ENCODE measurements at regions not wholly inside any gene's neighbourhood (a gene's known extent, or its start where the extent isn't known, plus 50 kb on each side); places are given as distances from the start of the nearest gene placed in this dataset.

GRCh38 chr2:226558418-226558817 is 241.2 kb downstream of the IRS1 start:
- POLR2A ChIA-PET, result interaction anchor here (0.5 kb wide), 1 partner anchor 19 kb away, joined by 5 read pairs; no protein-coding TSS in a partner anchor
- H3K4me1 Mint-ChIP-seq, result no peaks in the 10 kb centered on the region
- no peak for DNase-seq
- H3K36me3 Mint-ChIP-seq, result no peaks in the 10 kb centered on the region
- no peaks in the 10 kb centered on the region for H3K36me3 ChIP-seq (ENCODE audit: insufficient read depth, low read length)
- H3K9me3 Mint-ChIP-seq, result no peaks in the 10 kb centered on the region
- CTCF ChIA-PET, result no interaction called here
- no peaks in the 10 kb centered on the region for H3K27me3 ChIP-seq (ENCODE audit: insufficient read depth, low read length, poor library complexity, severe bottlenecking)
- no peaks in the 10 kb centered on the region for H3K4me1 ChIP-seq (ENCODE audit: insufficient read depth, low read length)
- H3K27ac ChIP-seq (ENCODE audit: low read depth, low read length), result no peak overlapping the region
- peaks cover 0 to 29% of the 10 kb centered on the region in 2 donors for H3K27me3 Mint-ChIP-seq
- H3K4me3 Mint-ChIP-seq, result no peak overlapping the region
- H3K4me3 ChIP-seq (ENCODE audit: low read length), result no peak overlapping the region
- H3K9me3 ChIP-seq (ENCODE audit: low read length), result no peaks in the 10 kb centered on the region
- no peak overlapping the region for H3K27ac Mint-ChIP-seq

- H3K9me3 Mint-ChIP-seq, result no peaks in the 10 kb centered on the region
- H3K36me3 ChIP-seq (ENCODE audit: insufficient read depth, low read length), result no peaks in the 10 kb centered on the region
- H3K27me3 ChIP-seq (ENCODE audit: insufficient read depth, low read length, poor library complexity, severe bottlenecking), result no peaks in the 10 kb centered on the region
- no peaks in the 10 kb centered on the region for H3K4me1 Mint-ChIP-seq
- H3K9me3 ChIP-seq (ENCODE audit: low read length), result no peaks in the 10 kb centered on the region
- POLR2A ChIA-PET, result no interaction called here
- no peaks in the 10 kb centered on the region for H3K4me1 ChIP-seq (ENCODE audit: insufficient read depth, low read length)
- DNase-seq, result no peak
- no peak overlapping the region for H3K4me3 ChIP-seq (ENCODE audit: low read length)
- H3K27ac Mint-ChIP-seq, result no peak overlapping the region
- H3K36me3 Mint-ChIP-seq, result no peaks in the 10 kb centered on the region
- CTCF ChIA-PET, result no interaction called here
- peaks cover 0 to 26% of the 10 kb centered on the region in 2 donors for H3K27me3 Mint-ChIP-seq
- no peak overlapping the region for H3K4me3 Mint-ChIP-seq
- no peak overlapping the region for H3K27ac ChIP-seq (ENCODE audit: low read depth, low read length)
Observed at GRCh38 chr2:226556050-226556449, 243.6 kb downstream of the IRS1 start.

GRCh38 chr2:226554701-226555100 is 244.9 kb downstream of the IRS1 start:
- Histone ChIP-seq H3K9me3 (ENCODE audit: low read length) (no peaks in the 10 kb centered on the region), H3K4me1 (ENCODE audit: insufficient read depth, low read length) (no peaks in the 10 kb centered on the region), H3K27me3 (ENCODE audit: insufficient read depth, low read length, poor library complexity, severe bottlenecking) (no peaks in the 10 kb centered on the region), H3K36me3 (ENCODE audit: insufficient read depth, low read length) (no peaks in the 10 kb centered on the region), H3K4me3 (ENCODE audit: low read length) (no peak overlapping the region), H3K27ac (ENCODE audit: low read depth, low read length) (no peak overlapping the region)
- Mint-ChIP-seq H3K36me3 (no peaks in the 10 kb centered on the region), H3K4me3 (no peak overlapping the region), H3K9me3 (no peaks in the 10 kb centered on the region), H3K4me1 (no peaks in the 10 kb centered on the region), H3K27me3 (peaks cover 3 to 22% of the 10 kb centered on the region in 2 donors), H3K27ac (no peak overlapping the region)
- ChIA-PET CTCF (no interaction called here), POLR2A (no interaction called here)
- no peak for DNase-seq

- H3K4me3 Mint-ChIP-seq, result no peak overlapping the region
- no peak overlapping the region for H3K27ac ChIP-seq (ENCODE audit: low read depth, low read length)
- no peaks in the 10 kb centered on the region for H3K9me3 Mint-ChIP-seq
- peaks cover 4 to 22% of the 10 kb centered on the region in 2 donors for H3K27me3 Mint-ChIP-seq
- no peaks in the 10 kb centered on the region for H3K9me3 ChIP-seq (ENCODE audit: low read length)
- DNase-seq, result no peak
- no peak overlapping the region for H3K4me3 ChIP-seq (ENCODE audit: low read length)
- no peaks in the 10 kb centered on the region for H3K36me3 Mint-ChIP-seq
- ChIA-PET CTCF (no interaction called here), POLR2A (no interaction called here)
- no peaks in the 10 kb centered on the region for H3K4me1 ChIP-seq (ENCODE audit: insufficient read depth, low read length)
- no peak overlapping the region for H3K27ac Mint-ChIP-seq
- H3K27me3 ChIP-seq (ENCODE audit: insufficient read depth, low read length, poor library complexity, severe bottlenecking), result no peaks in the 10 kb centered on the region
- no peaks in the 10 kb centered on the region for H3K36me3 ChIP-seq (ENCODE audit: insufficient read depth, low read length)
- no peaks in the 10 kb centered on the region for H3K4me1 Mint-ChIP-seq
Observed at GRCh38 chr2:226553333-226553732, 246.3 kb downstream of the IRS1 start.

GRCh38 chr2:226552571-226553285 is 246.9 kb downstream of the IRS1 start:
- no peak overlapping the region for H3K4me3 Mint-ChIP-seq

GRCh38 chr2:226551522-226552250 is 247.9 kb downstream of the IRS1 start:
- H3K9me3 Mint-ChIP-seq, result no peaks in the 10 kb centered on the region
- POLR2A ChIA-PET, result no interaction called here

More at GRCh38 chr2:226552571-226553285, 246.9 kb downstream of the IRS1 start:
- H3K36me3 Mint-ChIP-seq, result no peaks in the 10 kb centered on the region
- H3K36me3 ChIP-seq (ENCODE audit: insufficient read depth, low read length), result no peaks in the 10 kb centered on the region
- H3K27ac ChIP-seq (ENCODE audit: low read depth, low read length), result no peak overlapping the region
- H3K9me3 ChIP-seq (ENCODE audit: low read length), result no peaks in the 10 kb centered on the region
- H3K4me1 ChIP-seq (ENCODE audit: insufficient read depth, low read length), result no peaks in the 10 kb centered on the region
- H3K27me3 ChIP-seq (ENCODE audit: insufficient read depth, low read length, poor library complexity, severe bottlenecking), result no peaks in the 10 kb centered on the region
- ChIA-PET POLR2A (no interaction called here), CTCF (no interaction called here)
- H3K27ac Mint-ChIP-seq, result no peak overlapping the region
- no peak overlapping the region for H3K4me3 ChIP-seq (ENCODE audit: low read length)
- H3K4me1 Mint-ChIP-seq, result no peaks in the 10 kb centered on the region
- peaks cover 4 to 25% of the 10 kb centered on the region in 2 donors for H3K27me3 Mint-ChIP-seq
- H3K9me3 Mint-ChIP-seq, result no peaks in the 10 kb centered on the region
- DNase-seq, result no peak

GRCh38 chr2:226550801-226551200 is 248.8 kb downstream of the IRS1 start:
- H3K27me3 Mint-ChIP-seq, result peaks cover 4 to 10% of the 10 kb centered on the region in 2 donors
- no peak overlapping the region for H3K27ac ChIP-seq (ENCODE audit: low read depth, low read length)
- H3K27me3 ChIP-seq (ENCODE audit: insufficient read depth, low read length, poor library complexity, severe bottlenecking), result no peaks in the 10 kb centered on the region
- no peak overlapping the region for H3K27ac Mint-ChIP-seq
- no peaks in the 10 kb centered on the region for H3K4me1 ChIP-seq (ENCODE audit: insufficient read depth, low read length)
- no peaks in the 10 kb centered on the region for H3K36me3 ChIP-seq (ENCODE audit: insufficient read depth, low read length)
- H3K9me3 Mint-ChIP-seq, result peaks cover 0 to 3% (median 0%) of the 10 kb centered on the region in 5 donors
- no peak overlapping the region for H3K4me3 ChIP-seq (ENCODE audit: low read length)
- ChIA-PET POLR2A (no interaction called here), CTCF (no interaction called here)
- no peak for DNase-seq
- H3K36me3 Mint-ChIP-seq, result no peaks in the 10 kb centered on the region
- H3K4me3 Mint-ChIP-seq, result no peak overlapping the region
- no peaks in the 10 kb centered on the region for H3K4me1 Mint-ChIP-seq
- no peaks in the 10 kb centered on the region for H3K9me3 ChIP-seq (ENCODE audit: low read length)

More at GRCh38 chr2:226551522-226552250, 247.9 kb downstream of the IRS1 start:
- Histone ChIP-seq H3K27ac (ENCODE audit: low read depth, low read length) (no peak overlapping the region), H3K9me3 (ENCODE audit: low read length) (no peaks in the 10 kb centered on the region), H3K4me1 (ENCODE audit: insufficient read depth, low read length) (no peaks in the 10 kb centered on the region), H3K27me3 (ENCODE audit: insufficient read depth, low read length, poor library complexity, severe bottlenecking) (no peaks in the 10 kb centered on the region), H3K36me3 (ENCODE audit: insufficient read depth, low read length) (no peaks in the 10 kb centered on the region), H3K4me3 (ENCODE audit: low read length) (no peak overlapping the region)
- CTCF ChIA-PET, result no interaction called here
- DNase-seq, result no peak
- Mint-ChIP-seq H3K27ac (no peak overlapping the region), H3K36me3 (no peaks in the 10 kb centered on the region), H3K4me3 (no peak overlapping the region), H3K4me1 (no peaks in the 10 kb centered on the region), H3K27me3 (peaks cover 4 to 16% of the 10 kb centered on the region in 2 donors)

GRCh38 chr2:226548732-226549131 is 250.9 kb downstream of the IRS1 start:
- DNase-seq, result no peak
- Histone ChIP-seq H3K4me1 (ENCODE audit: insufficient read depth, low read length) (no peaks in the 10 kb centered on the region), H3K36me3 (ENCODE audit: insufficient read depth, low read length) (no peaks in the 10 kb centered on the region), H3K27ac (ENCODE audit: low read depth, low read length) (no peak overlapping the region), H3K9me3 (ENCODE audit: low read length) (no peaks in the 10 kb centered on the region), H3K27me3 (ENCODE audit: insufficient read depth, low read length, poor library complexity, severe bottlenecking) (no peaks in the 10 kb centered on the region), H3K4me3 (ENCODE audit: low read length) (no peak overlapping the region)
- CTCF ChIA-PET, result no interaction called here
- H3K27ac Mint-ChIP-seq, result no peak overlapping the region
- H3K4me1 Mint-ChIP-seq, result no peaks in the 10 kb centered on the region
- peaks cover 4 to 15% of the 10 kb centered on the region in 2 donors for H3K27me3 Mint-ChIP-seq
- H3K36me3 Mint-ChIP-seq, result no peaks in the 10 kb centered on the region
- POLR2A ChIA-PET, result no interaction called here
- peaks cover 0 to 3% (median 0%) of the 10 kb centered on the region in 5 donors for H3K9me3 Mint-ChIP-seq
- H3K4me3 Mint-ChIP-seq, result no peak overlapping the region

All from CD8-positive, alpha-beta memory T cell (primary cell).